Heart left ventricle (tissue), 16 donors: ENCODE measurements at regions not wholly inside any gene's neighbourhood (a gene's known extent, or its start where the extent isn't known, plus 50 kb on each side); places are given as distances from the start of the nearest gene placed in this dataset.

Source experiments
- ATAC-seq, 4 donors: fragments of 200-7000 bp; cut with Tn5 transposase; one replicate each; pipeline ENCODE4 v1.9.1; 2020 to 2022; ENCODE audit warnings: moderate library complexity in 4 of 4, mild to moderate bottlenecking in 3 of 4, moderate number of reproducible peaks in 1 of 4
- DNase-seq, 5 donors: peaks; one replicate each; pipeline ENCODE4 v3.0.0-alpha.2; 2020
- H3K27ac ChIP-seq, 12 donors: fragments of 200-600 bp; sonication (generic) in 4 of 12; one replicate each; pipeline versions ENCODE4 v1.5.0 to v1.8.0; 2016 to 2022; ENCODE audit warnings: mild to moderate bottlenecking in 2 of 12
- H3K27me3 ChIP-seq, 9 donors: fragments of 200-600 bp; sonication (generic) in 2 of 9; one replicate each; pipeline versions ENCODE4 v1.5.1 to v1.8.0; 2016 to 2022; ENCODE audit warnings: mild to moderate bottlenecking in 3 of 9
- H3K36me3 ChIP-seq, 9 donors: fragments of 200-600 bp; sonication (generic) in 2 of 9; one replicate each; pipeline versions ENCODE4 v1.5.0 to v1.8.0; 2018 to 2022; ENCODE audit warnings: mild to moderate bottlenecking in 2 of 9
- H3K4me1 ChIP-seq, 12 donors: fragments of 200-600 bp; sonication (generic) in 4 of 12; one replicate each; pipeline versions ENCODE4 v1.5.0 to v1.8.0; 2016 to 2022; ENCODE audit warnings: mild to moderate bottlenecking in 3 of 12
- H3K4me3 ChIP-seq, 12 donors: fragments of 200-600 bp; sonication (generic) in 4 of 12; one replicate each; pipeline versions ENCODE4 v1.5.0 to v1.8.0; 2017 to 2022; ENCODE audit warnings: mild to moderate bottlenecking in 9 of 12, moderate library complexity in 4 of 12
- H3K9me3 ChIP-seq, 12 donors: fragments of 200-600 bp; sonication (generic) in 4 of 12; one replicate each; pipeline versions ENCODE4 v1.5.0 to v1.8.0; 2016 to 2022; ENCODE audit warnings: mild to moderate bottlenecking in 1 of 12
- CTCF ChIP-seq, 12 donors: fragments of 200-600 bp; sonication (generic) in 4 of 12; IDR thresholded peaks; one replicate each; pipeline versions ENCODE4 v1.5.0 to v1.8.0; 2018 to 2022; ENCODE audit warnings: antibody characterized with exemption in 12 of 12, mild to moderate bottlenecking in 5 of 12
- POLR2A ChIP-seq, 2 donors: fragments of 450-650 bp; IDR thresholded peaks; one replicate each; pipeline ENCODE4 v1.6.1; 2017; ENCODE audit warnings: antibody characterized with exemption in 2 of 2, mild to moderate bottlenecking in 2 of 2, moderate library complexity in 2 of 2
- WGBS, 4 donors: extraction: QIAGEN DNeasy Blood & Tissue Kit in 2 of 4; methylation state at CpG; one replicate each; pipeline versions ENCODE4 v1.1.5 to v1.1.7; 2013 to 2018; 5-methylcytosine and 5-hydroxymethylcytosine counted together
- intact Hi-C, 10 donors: fragments of 100-400 bp; cut with DNase I; formaldehyde crosslinking; loops; one replicate each; pipeline versions ENCODE4 v1.11.1 to v1.14.2; 2022
- donor health status: ischemic (EF 13 %, LVEDD 7.1; RV severe dilation, severe dysfunction).
- donor health status: healthy with polysubstance abuse.
- donor health status: DM: no; HTN: yes; CAD: no.
- donor health status: DM: no; HTN: no; CAD: no.
- donor health status: ischemic (EF 25% LVEDD 6.9; RV normal size, moderate dysfunction).
- donor health status: ischemic (EF 25% LVEDD 5.7; RV mildly dilated, moderate dysfunction).
- donor health status: healthy.
- donor health status: DM: yes; HTN: yes; CAD: no.
- donor health status: ischemic (EF 35%, LVEDD 5.7; RV mildly dilated, moderate dysfunction).
- donor health status: nonischemic (EF 11% LVEDD 7.7; RV severe dilation, severe dysfunction).
- donor health status: DM: yes; HTN: yes; CAD: no.
- donor health status: PGD.
- donor health status: ischemic (EF 29% LVEDD 5.4; RV normal size, mild dysfunction).
- donor health status: nonischemic (EF 23%, LVEDD 6.1; RV moderate dilation, normal function).

DNA sequence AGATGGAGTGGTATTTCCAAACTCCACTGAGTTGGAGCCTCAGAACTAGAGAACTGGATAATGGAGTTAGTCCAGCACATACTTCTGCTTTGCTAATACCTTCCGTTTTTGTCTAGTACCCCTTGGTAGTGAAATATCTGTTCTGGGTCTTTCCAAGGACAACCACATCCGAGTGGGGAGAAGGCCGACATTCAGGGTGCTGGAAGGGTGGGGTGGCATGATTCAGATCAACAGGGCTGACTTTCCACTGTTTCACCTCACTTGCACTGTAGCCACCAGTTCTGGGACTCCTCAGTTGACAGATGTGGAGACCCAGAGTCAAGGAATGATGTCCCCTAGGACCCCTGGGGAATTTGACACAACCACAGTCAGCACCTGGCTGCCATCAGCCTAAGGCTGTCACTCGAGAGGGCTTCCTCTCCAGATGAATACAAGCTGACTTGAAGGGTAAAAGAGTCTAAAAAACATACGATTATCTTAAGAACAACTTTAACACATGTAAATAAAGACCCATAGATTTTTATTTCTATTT is 84.8 kb upstream of the HNF1B start:
- intact Hi-C loops, result loop anchor here in 1 of 10 donors (10.0 kb wide), 1 partner anchor 185 kb away; the partner anchor contains the start of gene DDX52
- Histone ChIP-seq H3K4me3 (no peak overlapping the region), H3K27ac (no peak overlapping the region), H3K9me3 (no peaks in the 10 kb centered on the region), H3K36me3 (no peaks in the 10 kb centered on the region), H3K27me3 (peaks cover 0 to 6% (median 0%) of the 10 kb centered on the region in 9 donors), H3K4me1 (peaks cover 0 to 44% (median 2%) of the 10 kb centered on the region in 12 donors)
- WGBS, 4 donors, result 61 to 76% (median 73%) methylated on average over 5 of the region's 5 CpGs
- DNase-seq (no peak), ATAC-seq (no peak)
- TF ChIP-seq POLR2A (IDR thresholded peaks at IDR 0.05) (no peak), CTCF (IDR thresholded peaks at IDR 0.05) (no peak)

- ATAC-seq (peak in 1 of 4 donors; percentile 39), DNase-seq (peak in 1 of 5 donors; percentile 40)
- peaks cover 0 to 49% (median 7%) of the 10 kb centered on the region in 12 donors for H3K4me1 ChIP-seq
- H3K36me3 ChIP-seq, result no peaks in the 10 kb centered on the region
- TF ChIP-seq POLR2A (IDR thresholded peaks at IDR 0.05), result no peak
- TF ChIP-seq CTCF (IDR thresholded peaks at IDR 0.05), result no peak
- H3K27ac ChIP-seq, result peak overlapping the region in 1 of 12 donors; percentile 57
- H3K27me3 ChIP-seq, result peaks cover 0 to 6% (median 0%) of the 10 kb centered on the region in 9 donors
- no peak overlapping the region for H3K4me3 ChIP-seq
- 43 to 57% (median 55%) methylated on average over 5 of the region's 5 CpGs for WGBS, 4 donors
- H3K9me3 ChIP-seq, result no peaks in the 10 kb centered on the region
- intact Hi-C loops, result loop anchor here in 1 of 10 donors (10.0 kb wide), 1 partner anchor 184 kb away; the partner anchor contains the start of gene DDX52
These were observed 83.8 kb upstream of the HNF1B start for GRCh38 chr17:37828651-37829124.

GRCh38 chr17:37827905-37828650 is 83.2 kb upstream of the HNF1B start:
- Histone ChIP-seq H3K36me3 (no peaks in the 10 kb centered on the region), H3K27ac (peak overlapping the region in 1 of 12 donors; percentile 57), H3K4me3 (no peak overlapping the region), H3K4me1 (peaks cover 0 to 49% (median 7%) of the 10 kb centered on the region in 12 donors), H3K27me3 (peaks cover 0 to 6% (median 0%) of the 10 kb centered on the region in 9 donors), H3K9me3 (no peaks in the 10 kb centered on the region)
- TF ChIP-seq POLR2A (IDR thresholded peaks at IDR 0.05), result no peak
- no peak for TF ChIP-seq CTCF (IDR thresholded peaks at IDR 0.05)
- 76 to 79% (median 77%) methylated on average over 5 of the region's 5 CpGs for WGBS, 4 donors
- intact Hi-C loops, result loop anchor here in 1 of 10 donors (10.0 kb wide), 1 partner anchor 183 kb away; the partner anchor contains the start of gene DDX52
- no peak for ATAC-seq
- DNase-seq, result no peak
